ENCODE measurements at regions not wholly inside any gene's neighbourhood (a gene's known extent, or its start where the extent isn't known, plus 50 kb on each side); places are given as distances from the start of the nearest gene placed in this dataset.

DNA sequence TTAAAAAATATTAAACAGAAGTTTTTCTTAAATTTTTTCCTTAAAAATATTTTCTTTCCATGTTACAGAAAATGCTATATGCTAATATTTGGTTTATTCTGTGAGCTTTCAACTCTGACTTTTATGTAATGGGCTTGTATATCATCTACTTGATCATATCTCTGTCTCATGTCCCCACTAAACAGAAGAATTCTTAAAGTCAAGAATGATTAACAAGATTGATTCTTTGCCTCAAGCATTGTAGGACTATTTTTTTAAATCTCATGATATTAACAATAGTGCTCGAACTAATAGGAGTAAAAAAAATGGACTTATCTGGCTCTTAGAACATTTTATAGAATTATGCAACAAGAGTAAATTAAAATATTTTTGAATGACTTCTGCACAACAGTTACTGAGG, 206.3 kb downstream of the C12orf50 start:
- TF ChIP-seq WT1 (tag by site-specific recombination; IDR thresholded peaks at IDR 0.05) = no peak
- TF ChIP-seq ZNF664 (tag by site-specific recombination; IDR thresholded peaks at IDR 0.05) = no peak
- TF ChIP-seq, protein P1, sequence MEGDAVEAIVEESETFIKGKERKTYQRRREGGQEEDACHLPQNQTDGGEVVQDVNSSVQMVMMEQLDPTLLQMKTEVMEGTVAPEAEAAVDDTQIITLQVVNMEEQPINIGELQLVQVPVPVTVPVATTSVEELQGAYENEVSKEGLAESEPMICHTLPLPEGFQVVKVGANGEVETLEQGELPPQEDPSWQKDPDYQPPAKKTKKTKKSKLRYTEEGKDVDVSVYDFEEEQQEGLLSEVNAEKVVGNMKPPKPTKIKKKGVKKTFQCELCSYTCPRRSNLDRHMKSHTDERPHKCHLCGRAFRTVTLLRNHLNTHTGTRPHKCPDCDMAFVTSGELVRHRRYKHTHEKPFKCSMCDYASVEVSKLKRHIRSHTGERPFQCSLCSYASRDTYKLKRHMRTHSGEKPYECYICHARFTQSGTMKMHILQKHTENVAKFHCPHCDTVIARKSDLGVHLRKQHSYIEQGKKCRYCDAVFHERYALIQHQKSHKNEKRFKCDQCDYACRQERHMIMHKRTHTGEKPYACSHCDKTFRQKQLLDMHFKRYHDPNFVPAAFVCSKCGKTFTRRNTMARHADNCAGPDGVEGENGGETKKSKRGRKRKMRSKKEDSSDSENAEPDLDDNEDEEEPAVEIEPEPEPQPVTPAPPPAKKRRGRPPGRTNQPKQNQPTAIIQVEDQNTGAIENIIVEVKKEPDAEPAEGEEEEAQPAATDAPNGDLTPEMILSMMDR (tag by site-specific recombination; IDR thresholded peaks at IDR 0.05) = no peak
- no peak for TF ChIP-seq ZNF747 (tag by site-specific recombination; IDR thresholded peaks at IDR 0.05)
- TF ChIP-seq ZNF510 (tag by site-specific recombination; IDR thresholded peaks at IDR 0.05; ENCODE audit: insufficient replicate concordance) = no peak
- TF ChIP-seq YY1 (tag by site-specific recombination; IDR thresholded peaks at IDR 0.05) = no peak
